Upper lobe of left lung (tissue), 4 donors: ENCODE measurements at regions not wholly inside any gene's neighbourhood (a gene's known extent, or its start where the extent isn't known, plus 50 kb on each side); places are given as distances from the start of the nearest gene placed in this dataset.

Experiments used
- POLR2A ChIP-seq, 4 donors: fragments of 450-650 bp; IDR thresholded peaks; one replicate each; pipeline ENCODE4 v1.5.1; 2016 to 2017; ENCODE audit warnings: antibody characterized with exemption in 4 of 4, mild to moderate bottlenecking in 2 of 4
- POLR2AphosphoS5 ChIP-seq, 2 donors: sonication (generic); formaldehyde crosslinking; IDR thresholded peaks; one replicate each; pipeline ENCODE4 v1.5.1; 2017; ENCODE audit warnings: antibody characterized with exemption in 2 of 2

DNA sequence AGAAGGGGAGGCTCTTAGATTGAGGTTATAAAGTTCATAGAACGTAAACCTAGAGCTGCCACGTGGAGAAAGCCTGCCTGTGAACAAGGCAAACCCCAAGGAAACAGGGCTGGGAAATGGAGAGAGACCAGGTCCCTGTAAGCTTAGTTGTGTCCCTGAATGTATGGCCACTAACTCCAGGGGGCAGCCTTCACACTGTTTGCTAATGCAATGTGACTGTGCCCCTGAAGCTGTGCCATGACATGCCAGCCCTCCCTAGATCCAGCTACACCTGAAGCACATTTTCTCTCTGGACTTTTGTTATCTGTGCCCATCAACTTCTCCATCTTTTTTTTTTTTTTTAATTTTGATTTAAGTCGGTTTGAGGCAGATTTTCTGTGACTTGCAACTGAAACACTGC is 60.6 kb upstream of the TMCC3 start:
- TF ChIP-seq POLR2AphosphoS5 (IDR thresholded peaks at IDR 0.05): no peak
- no peak for TF ChIP-seq POLR2A (IDR thresholded peaks at IDR 0.05)
